DND-41 (cell line): ENCODE measurements at regions not wholly inside any gene's neighbourhood (a gene's known extent, or its start where the extent isn't known, plus 50 kb on each side); places are given as distances from the start of the nearest gene placed in this dataset.

ENCODE experiments used
- ATAC-seq: fragments of 200-7000 bp; cut with Tn5 transposase; 3 replicates; pipeline ENCODE4 v1.9.1; 2021; ENCODE audit warnings: low read depth; ENCODE audit not compliant: insufficient read depth
- DNase-seq: peaks from one replicate; pipeline ENCODE4 v3.0.0-alpha.2; 2020
- H2AFZ ChIP-seq: 2 replicates; pipeline ENCODE4 v1.6.0; 2012; ENCODE audit warnings: low read depth, low read length
- H3K27ac ChIP-seq: 2 replicates; pipeline ENCODE4 v1.5.1; 2012; ENCODE audit warnings: low read length, inconsistent platforms
- H3K27me3 ChIP-seq: fragments of 200-600 bp; sonication (generic); 2 replicates; pipeline ENCODE4 v1.6.0; 2012; ENCODE audit warnings: low read length, mild to moderate bottlenecking, inconsistent platforms; ENCODE audit not compliant: insufficient read depth, poor library complexity
- H3K36me3 ChIP-seq: 2 replicates; pipeline ENCODE4 v1.5.1; 2012; ENCODE audit warnings: low read length, inconsistent platforms; ENCODE audit not compliant: insufficient read depth
- H3K4me1 ChIP-seq: 2 replicates; pipeline ENCODE4 v1.5.1; 2012; ENCODE audit warnings: mild to moderate bottlenecking, low read length; ENCODE audit not compliant: insufficient read depth
- H3K4me2 ChIP-seq: 2 replicates; pipeline ENCODE4 v1.6.0; 2012; ENCODE audit warnings: mild to moderate bottlenecking, moderate library complexity, low read length, inconsistent platforms; ENCODE audit not compliant: insufficient read depth
- H3K4me3 ChIP-seq, 2 experiments: fragments of 200-600 bp in 1 of 2; shearing (Covaris generic) in 1 of 2; 2 replicates each; pipeline ENCODE4 v1.5.1; 2012 to 2016; ENCODE audit warnings: inconsistent platforms in 2 of 2, low read length in 2 of 2, mild to moderate bottlenecking in 2 of 2, low read depth in 1 of 2, moderate library complexity in 1 of 2
- H3K79me2 ChIP-seq: 2 replicates; pipeline ENCODE4 v1.6.0; 2012; ENCODE audit warnings: low read length, inconsistent platforms; ENCODE audit not compliant: insufficient read depth
- H3K9ac ChIP-seq: 2 replicates; pipeline ENCODE4 v1.6.0; 2012; ENCODE audit warnings: low read depth, mild to moderate bottlenecking, inconsistent platforms, low read length, moderate library complexity
- H3K9me3 ChIP-seq: 2 replicates; pipeline ENCODE4 v1.5.1; 2012; ENCODE audit warnings: low read length, moderate library complexity, mild to moderate bottlenecking, inconsistent platforms; ENCODE audit not compliant: insufficient read depth, severe bottlenecking
- H4K20me1 ChIP-seq: 2 replicates; pipeline ENCODE4 v1.6.0; 2012; ENCODE audit warnings: low read length; ENCODE audit not compliant: insufficient read depth
- CTCF ChIP-seq: IDR thresholded peaks from 2 replicates; pipeline ENCODE4 v1.5.1; 2012; ENCODE audit warnings: borderline replicate concordance, low read length, moderate library complexity, mild to moderate bottlenecking; ENCODE audit not compliant: poor library complexity, severe bottlenecking; ENCODE audit errors: extremely low read depth
- EZH2 ChIP-seq: IDR thresholded peaks from 3 replicates; pipeline ENCODE4 v1.6.1; 2012; ENCODE audit warnings: borderline replicate concordance, low read depth, mild to moderate bottlenecking, moderate library complexity, low read length, inconsistent platforms; ENCODE audit not compliant: severe bottlenecking

- H3K9ac ChIP-seq, result no peak overlapping the region
- H3K4me3 ChIP-seq, result no peak overlapping the region
- no peaks in the 10 kb centered on the region for H3K9me3 ChIP-seq
- TF ChIP-seq CTCF (no peak), EZH2 (no peak)
- no peak overlapping the region for H2AFZ ChIP-seq
- ATAC-seq (no peak), DNase-seq (no peak)
- H3K36me3 ChIP-seq, result no peaks in the 10 kb centered on the region
- H3K27ac ChIP-seq, result no peak overlapping the region
- no peaks in the 10 kb centered on the region for H4K20me1 ChIP-seq
- H3K79me2 ChIP-seq, result no peaks in the 10 kb centered on the region
- H3K4me2 ChIP-seq, result no peak overlapping the region
- H3K4me1 ChIP-seq, result no peaks in the 10 kb centered on the region
- H3K27me3 ChIP-seq, result no peaks in the 10 kb centered on the region
Measured at GRCh38 chr22:47625531-47626427, 863.3 kb downstream of the TBC1D22A start.

- Histone ChIP-seq H3K36me3 (no peaks in the 10 kb centered on the region), H3K4me3 (no peak overlapping the region)
- no peak for ATAC-seq
Measured at GRCh38 chr22:47625013-47625385, 862.5 kb downstream of the TBC1D22A start.

GRCh38 chr22:47624252-47625012, 862.0 kb downstream of the TBC1D22A start:
- Histone ChIP-seq H3K27me3 (no peaks in the 10 kb centered on the region), H3K4me1 (no peaks in the 10 kb centered on the region), H3K36me3 (no peaks in the 10 kb centered on the region), H3K27ac (no peak overlapping the region), H4K20me1 (no peaks in the 10 kb centered on the region), H3K4me2 (no peak overlapping the region), H3K4me3 (no peak overlapping the region), H3K79me2 (no peaks in the 10 kb centered on the region), H3K9me3 (no peaks in the 10 kb centered on the region), H2AFZ (no peak overlapping the region), H3K9ac (no peak overlapping the region)
- ATAC-seq (no peak), DNase-seq (no peak)
- no peak for TF ChIP-seq CTCF
- TF ChIP-seq EZH2, result no peak

More at GRCh38 chr22:47625013-47625385, 862.5 kb downstream of the TBC1D22A start:
- DNase-seq, result no peak
- no peak overlapping the region for H3K9ac ChIP-seq
- H4K20me1 ChIP-seq, result no peaks in the 10 kb centered on the region
- no peak overlapping the region for H3K27ac ChIP-seq
- H3K9me3 ChIP-seq, result no peaks in the 10 kb centered on the region
- no peak overlapping the region for H2AFZ ChIP-seq
- no peak overlapping the region for H3K4me2 ChIP-seq
- no peaks in the 10 kb centered on the region for H3K27me3 ChIP-seq
- H3K79me2 ChIP-seq, result no peaks in the 10 kb centered on the region
- H3K4me1 ChIP-seq, result no peaks in the 10 kb centered on the region
- TF ChIP-seq CTCF (no peak), EZH2 (no peak)
